ENCODE measurements at regions not wholly inside any gene's neighbourhood (a gene's known extent, or its start where the extent isn't known, plus 50 kb on each side); places are given as distances from the start of the nearest gene placed in this dataset.
"Not testable (repeated sequence)": the region's sequence is repeated elsewhere in the genome, so short reads cannot be mapped to it uniquely, and the experiment has no call there.

DNA sequence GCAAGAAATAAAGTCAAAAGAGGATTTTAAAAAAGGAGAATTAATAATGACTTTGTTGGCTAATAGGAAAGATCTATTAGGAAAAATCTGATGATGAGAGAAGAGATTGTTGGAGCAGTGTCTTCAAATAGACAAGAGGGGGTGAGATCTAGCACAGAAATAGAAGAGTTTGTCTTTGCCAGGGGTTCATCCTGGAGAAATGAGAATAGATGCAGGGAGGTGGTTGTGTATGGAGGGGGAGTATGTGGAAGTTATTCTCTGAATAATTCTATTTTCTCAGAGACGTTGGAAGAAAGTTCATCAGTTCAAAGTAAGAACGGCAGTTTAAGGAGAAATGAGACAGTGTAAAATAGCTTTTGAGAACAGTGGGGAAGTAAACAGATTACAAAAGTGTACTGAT, 161.3 kb downstream of the TM2D1 start:
- intact Hi-C loops (cut with DNase I) = no loop called here
- TF ChIP-seq POLR2A (IDR thresholded peaks at IDR 0.05) (no peak), EP300 (IDR thresholded peaks at IDR 0.05) (no peak), POLR2AphosphoS5 (IDR thresholded peaks at IDR 0.05) (no peak)
- TF ChIP-seq, protein P1, sequence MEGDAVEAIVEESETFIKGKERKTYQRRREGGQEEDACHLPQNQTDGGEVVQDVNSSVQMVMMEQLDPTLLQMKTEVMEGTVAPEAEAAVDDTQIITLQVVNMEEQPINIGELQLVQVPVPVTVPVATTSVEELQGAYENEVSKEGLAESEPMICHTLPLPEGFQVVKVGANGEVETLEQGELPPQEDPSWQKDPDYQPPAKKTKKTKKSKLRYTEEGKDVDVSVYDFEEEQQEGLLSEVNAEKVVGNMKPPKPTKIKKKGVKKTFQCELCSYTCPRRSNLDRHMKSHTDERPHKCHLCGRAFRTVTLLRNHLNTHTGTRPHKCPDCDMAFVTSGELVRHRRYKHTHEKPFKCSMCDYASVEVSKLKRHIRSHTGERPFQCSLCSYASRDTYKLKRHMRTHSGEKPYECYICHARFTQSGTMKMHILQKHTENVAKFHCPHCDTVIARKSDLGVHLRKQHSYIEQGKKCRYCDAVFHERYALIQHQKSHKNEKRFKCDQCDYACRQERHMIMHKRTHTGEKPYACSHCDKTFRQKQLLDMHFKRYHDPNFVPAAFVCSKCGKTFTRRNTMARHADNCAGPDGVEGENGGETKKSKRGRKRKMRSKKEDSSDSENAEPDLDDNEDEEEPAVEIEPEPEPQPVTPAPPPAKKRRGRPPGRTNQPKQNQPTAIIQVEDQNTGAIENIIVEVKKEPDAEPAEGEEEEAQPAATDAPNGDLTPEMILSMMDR (IDR thresholded peaks at IDR 0.05) = no peak
- H3K27me3 ChIP-seq = no peaks in the 10 kb centered on the region
- H3K4me1 ChIP-seq = no peaks in the 10 kb centered on the region
- 92 to 93% methylated on average over 2 of the region's 2 CpGs for WGBS, 2 donors
- H3K9me3 ChIP-seq = peaks cover 12 to 16% (median 13%) of the 10 kb centered on the region in 4 donors
- no peak overlapping the region for H3K27ac ChIP-seq
- no peak for DNase-seq
- H3K4me3 ChIP-seq = no peak overlapping the region
- no peaks in the 10 kb centered on the region for H3K36me3 ChIP-seq

- Histone ChIP-seq H3K27me3 (no peaks in the 10 kb centered on the region), H3K36me3 (no peaks in the 10 kb centered on the region), H3K9me3 (peaks cover 11 to 16% (median 12%) of the 10 kb centered on the region in 4 donors), H3K4me1 (no peaks in the 10 kb centered on the region), H3K27ac (no peak overlapping the region), H3K4me3 (no peak overlapping the region)
- TF ChIP-seq POLR2AphosphoS5 (IDR thresholded peaks at IDR 0.05) (no peak), POLR2A (IDR thresholded peaks at IDR 0.05) (no peak), EP300 (IDR thresholded peaks at IDR 0.05) (no peak)
- TF ChIP-seq, protein P1 (IDR thresholded peaks at IDR 0.05) = no peak
- no peak for DNase-seq
- intact Hi-C loops (cut with DNase I) = no loop called here
These were observed 163.3 kb downstream of the TM2D1 start for GRCh38 chr1:61561666-61562065.

- H3K4me1 ChIP-seq = no peaks in the 10 kb centered on the region
- no peak overlapping the region for H3K27ac ChIP-seq
- 86 to 91% methylated on average over 2 of the region's 2 CpGs for WGBS, 2 donors
- intact Hi-C loops (cut with DNase I) = no loop called here
- no peaks in the 10 kb centered on the region for H3K27me3 ChIP-seq
- TF ChIP-seq EP300 (IDR thresholded peaks at IDR 0.05) (no peak), POLR2A (IDR thresholded peaks at IDR 0.05) (no peak), POLR2AphosphoS5 (IDR thresholded peaks at IDR 0.05) (no peak)
- TF ChIP-seq, protein P1 (IDR thresholded peaks at IDR 0.05) = no peak
- DNase-seq = no peak
- peaks cover 0 to 4% (median under 1%) of the 10 kb centered on the region in 4 donors for H3K9me3 ChIP-seq
- no peaks in the 10 kb centered on the region for H3K36me3 ChIP-seq
- no peak overlapping the region for H3K4me3 ChIP-seq
These were observed 164.6 kb downstream of the TM2D1 start for GRCh38 chr1:61560385-61560784.

GRCh38 chr1:61556631-61557030, 168.3 kb downstream of the TM2D1 start:
- Histone ChIP-seq H3K36me3 (no peaks in the 10 kb centered on the region), H3K27ac (no peak overlapping the region), H3K4me3 (no peak overlapping the region), H3K4me1 (no peaks in the 10 kb centered on the region), H3K27me3 (no peaks in the 10 kb centered on the region), H3K9me3 (no peaks in the 10 kb centered on the region)
- WGBS, 2 donors = 91 to 93% methylated on average over 3 of the region's 3 CpGs
- intact Hi-C loops (cut with DNase I) = no loop called here
- DNase-seq = no peak
- TF ChIP-seq POLR2A (IDR thresholded peaks at IDR 0.05) = no peak
- TF ChIP-seq, protein P1 (IDR thresholded peaks at IDR 0.05) = no peak
- no peak for TF ChIP-seq EP300 (IDR thresholded peaks at IDR 0.05)
- TF ChIP-seq POLR2AphosphoS5 (IDR thresholded peaks at IDR 0.05) = no peak

DNA sequence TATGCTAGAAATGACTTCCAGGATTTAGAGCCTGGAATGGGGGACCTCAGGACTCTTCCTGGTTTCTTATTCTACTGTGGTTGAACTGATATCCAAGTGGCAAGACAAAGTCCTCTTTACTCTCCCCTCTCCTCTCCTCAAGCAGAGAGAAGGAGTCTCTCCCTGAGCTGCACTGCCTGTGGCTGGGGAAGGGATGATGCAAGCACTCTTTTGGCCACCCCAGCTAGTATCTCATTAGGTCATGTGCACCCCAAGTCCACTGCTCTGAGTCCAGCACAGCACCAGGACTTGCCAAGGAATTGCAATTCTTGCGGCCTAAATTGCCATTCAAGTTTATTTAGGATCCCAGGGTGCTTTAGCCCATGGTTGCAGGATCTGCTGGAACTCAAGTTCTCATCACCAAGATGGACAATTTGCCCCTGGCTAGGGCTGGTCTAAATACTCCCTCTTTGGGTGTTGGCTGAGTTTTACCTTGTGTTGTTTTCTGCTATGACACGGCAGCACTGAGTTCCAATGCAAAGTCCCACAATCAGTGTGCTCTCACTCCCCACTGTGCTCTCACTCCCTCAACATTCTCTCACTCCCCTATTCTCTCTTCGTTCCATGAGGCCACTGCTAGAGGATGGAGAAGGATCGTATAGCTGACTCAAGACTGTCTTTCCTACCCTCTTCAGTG, 172.2 kb downstream of the TM2D1 start:
- intact Hi-C loops (cut with DNase I) = no loop called here

DNA sequence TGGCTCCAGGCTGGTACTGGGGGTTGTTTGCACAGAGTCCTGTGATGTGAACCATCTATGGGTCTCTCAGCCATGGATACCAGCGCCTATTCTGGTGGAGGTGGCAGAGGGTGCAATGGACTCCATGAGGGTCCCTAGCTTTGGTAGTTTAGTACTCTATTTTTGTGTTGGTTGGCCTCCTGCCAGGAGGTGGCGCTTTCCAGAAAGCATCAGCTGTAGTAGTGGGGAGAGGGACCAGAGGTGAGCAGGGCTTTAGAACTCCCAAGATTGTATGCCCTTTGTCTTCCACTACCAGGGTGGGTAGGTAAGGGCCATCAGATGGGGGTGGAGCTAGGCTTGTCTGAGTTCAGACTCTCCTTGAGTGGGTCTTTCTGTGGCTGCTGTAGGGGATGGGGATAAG, 177.6 kb downstream of the TM2D1 start:
- WGBS, 2 donors = 91 to 94% methylated on average over 2 of the region's 2 CpGs
- not testable (repeated sequence) for DNase-seq

More for the DNA sequence above, 172.2 kb downstream of the TM2D1 start:
- no peaks in the 10 kb centered on the region for H3K27me3 ChIP-seq
- H3K36me3 ChIP-seq = no peaks in the 10 kb centered on the region
- no peaks in the 10 kb centered on the region for H3K4me1 ChIP-seq
- H3K4me3 ChIP-seq = no peak overlapping the region
- 92 to 94% methylated on average over 4 of the region's 4 CpGs for WGBS, 2 donors
- TF ChIP-seq, protein P1 (IDR thresholded peaks at IDR 0.05) = no peak
- no peak for TF ChIP-seq POLR2AphosphoS5 (IDR thresholded peaks at IDR 0.05)
- no peak for TF ChIP-seq POLR2A (IDR thresholded peaks at IDR 0.05)
- TF ChIP-seq EP300 (IDR thresholded peaks at IDR 0.05) = no peak
- H3K27ac ChIP-seq = no peak overlapping the region
- DNase-seq = no peak
- H3K9me3 ChIP-seq = no peaks in the 10 kb centered on the region

GRCh38 chr1:61544870-61545269, 180.1 kb downstream of the TM2D1 start:
- H3K4me3 ChIP-seq; H3K9me3 ChIP-seq; H3K27me3 ChIP-seq; intact Hi-C loops (cut with DNase I); H3K4me1 ChIP-seq; H3K27ac ChIP-seq; H3K36me3 ChIP-seq; DNase-seq: not testable (repeated sequence)
- 48 to 52% methylated on average over 2 of the region's 2 CpGs for WGBS, 2 donors

More for the DNA sequence above, 177.6 kb downstream of the TM2D1 start:
- H3K4me3 ChIP-seq; H3K9me3 ChIP-seq; H3K27me3 ChIP-seq; H3K4me1 ChIP-seq; H3K27ac ChIP-seq; H3K36me3 ChIP-seq; intact Hi-C loops (cut with DNase I): not testable (repeated sequence)

Measured in sigmoid colon (tissue), 6 donors.